ENCODE measurements at regions not wholly inside any gene's neighbourhood (a gene's known extent, or its start where the extent isn't known, plus 50 kb on each side); places are given as distances from the start of the nearest gene placed in this dataset.

GRCh38 chr2:6053743-6054142 lies 361.6 kb downstream of the SOX11 start:
- no peaks in the 10 kb centered on the region for H3K36me3 ChIP-seq (replicated peaks in 1 of 2; ENCODE audit: control extremely low read depth in 1 of 2, control insufficient read depth in 1 of 2, extremely low read depth in 1 of 2, insufficient read depth in 2 of 2, low read length in 1 of 2)
- H3K4me3 ChIP-seq (ENCODE audit: control extremely low read depth in 1 of 5, extremely low read depth in 1 of 5, insufficient read depth in 1 of 5, low read depth in 2 of 5, low read length in 4 of 5), result no peak overlapping the region
- CTCF ChIA-PET, result no interaction called here
- no peaks in the 10 kb centered on the region for H3K79me2 ChIP-seq (ENCODE audit: control insufficient read depth, insufficient read depth, low read length)
- no peaks in the 10 kb centered on the region for H3K4me1 ChIP-seq (ENCODE audit: control insufficient read depth in 2 of 2, insufficient read depth in 2 of 2, low read length in 2 of 2)
- H3K4me1 Mint-ChIP-seq, result no peaks in the 10 kb centered on the region
- no peaks in the 10 kb centered on the region for H4K20me1 ChIP-seq (ENCODE audit: control insufficient read depth, insufficient read depth, low read length, poor library complexity, severe bottlenecking)
- H3K27ac ChIP-seq (ENCODE audit: low read length in 2 of 2), result no peak overlapping the region
- H2AFZ ChIP-seq (ENCODE audit: insufficient read depth, low read depth, low read length, poor library complexity, severe bottlenecking), result no peak overlapping the region
- no peak overlapping the region for H3K9ac ChIP-seq (ENCODE audit: low read length)
- no peaks in the 10 kb centered on the region for H3K27me3 Mint-ChIP-seq
- H3K27me3 ChIP-seq (replicated peaks in 1 of 4; ENCODE audit: control extremely low read depth in 1 of 4, control insufficient read depth in 3 of 4, insufficient read depth in 4 of 4, low read length in 3 of 4), result no peaks in the 10 kb centered on the region
- POLR2A ChIA-PET, result no interaction called here
- DNase-seq, result no peak
- H3K4me3 Mint-ChIP-seq, result no peak overlapping the region
- H3K9me3 Mint-ChIP-seq (ENCODE audit: insufficient read depth), result peaks cover 4% of the 10 kb centered on the region
- ATAC-seq (ENCODE audit: low read depth), result no peak
- intact Hi-C loops (cut with micrococcal nuclease), result no loop called here
- TF ChIP-seq EZH2 (IDR thresholded peaks at IDR 0.05; ENCODE audit: borderline replicate concordance, insufficient read depth, low read depth, low read length, poor library complexity, severe bottlenecking), result no peak
- TF ChIP-seq CTCF (IDR thresholded peaks at IDR 0.05), result no peak
- WGBS (ENCODE audit: insufficient coverage), result no CpG with 5 or more reads among the region's 5 CpGs
- H3K9me3 ChIP-seq (ENCODE audit: control extremely low read depth in 1 of 3, control insufficient read depth in 2 of 3, insufficient read depth in 1 of 3, low read length in 2 of 3), result no peaks in the 10 kb centered on the region
- no peak overlapping the region for H3K27ac Mint-ChIP-seq
- H3K4me2 ChIP-seq (replicated peaks; ENCODE audit: low read depth, low read length, poor library complexity, severe bottlenecking), result no peak overlapping the region

- DNase-seq, result no peak
- no peaks in the 10 kb centered on the region for H3K27me3 Mint-ChIP-seq
Observed at GRCh38 chr2:6054161-6054671, 362.0 kb downstream of the SOX11 start.

More at GRCh38 chr2:6054161-6054671, 362.0 kb downstream of the SOX11 start:
- Histone ChIP-seq H3K4me3 (ENCODE audit: control extremely low read depth in 1 of 5, extremely low read depth in 1 of 5, insufficient read depth in 1 of 5, low read depth in 2 of 5, low read length in 4 of 5) (no peak overlapping the region), H4K20me1 (ENCODE audit: control insufficient read depth, insufficient read depth, low read length, poor library complexity, severe bottlenecking) (no peaks in the 10 kb centered on the region), H2AFZ (ENCODE audit: insufficient read depth, low read depth, low read length, poor library complexity, severe bottlenecking) (no peak overlapping the region), H3K27me3 (replicated peaks in 1 of 4; ENCODE audit: control extremely low read depth in 1 of 4, control insufficient read depth in 3 of 4, insufficient read depth in 4 of 4, low read length in 3 of 4) (no peaks in the 10 kb centered on the region), H3K9ac (ENCODE audit: low read length) (no peak overlapping the region), H3K9me3 (ENCODE audit: control extremely low read depth in 1 of 3, control insufficient read depth in 2 of 3, insufficient read depth in 1 of 3, low read length in 2 of 3) (no peaks in the 10 kb centered on the region), H3K4me2 (replicated peaks; ENCODE audit: low read depth, low read length, poor library complexity, severe bottlenecking) (no peak overlapping the region), H3K79me2 (ENCODE audit: control insufficient read depth, insufficient read depth, low read length) (no peaks in the 10 kb centered on the region), H3K4me1 (ENCODE audit: control insufficient read depth in 2 of 2, insufficient read depth in 2 of 2, low read length in 2 of 2) (no peaks in the 10 kb centered on the region), H3K27ac (ENCODE audit: low read length in 2 of 2) (no peak overlapping the region), H3K36me3 (replicated peaks in 1 of 2; ENCODE audit: control extremely low read depth in 1 of 2, control insufficient read depth in 1 of 2, extremely low read depth in 1 of 2, insufficient read depth in 2 of 2, low read length in 1 of 2) (no peaks in the 10 kb centered on the region)
- ChIA-PET POLR2A (no interaction called here), CTCF (no interaction called here)
- peaks cover 3% of the 10 kb centered on the region for H3K9me3 Mint-ChIP-seq (ENCODE audit: insufficient read depth)
- 47% methylated on average over 6 of the region's 7 CpGs for WGBS (ENCODE audit: insufficient coverage)
- H3K4me3 Mint-ChIP-seq, result no peak overlapping the region
- TF ChIP-seq EZH2 (IDR thresholded peaks at IDR 0.05; ENCODE audit: borderline replicate concordance, insufficient read depth, low read depth, low read length, poor library complexity, severe bottlenecking) (no peak), CTCF (IDR thresholded peaks at IDR 0.05) (no peak)
- no peak for ATAC-seq (ENCODE audit: low read depth)
- intact Hi-C loops (cut with micrococcal nuclease), result no loop called here
- no peak overlapping the region for H3K27ac Mint-ChIP-seq
- no peaks in the 10 kb centered on the region for H3K4me1 Mint-ChIP-seq

Data from B cell (primary cell).